H9 (cell line): ENCODE measurements at regions not wholly inside any gene's neighbourhood (a gene's known extent, or its start where the extent isn't known, plus 50 kb on each side); places are given as distances from the start of the nearest gene placed in this dataset.

Experiments used
- DNase-seq: peaks from one replicate; pipeline ENCODE4 v3.0.0-alpha.2; 2017
- H2AFZ ChIP-seq: one replicate; pipeline ENCODE4 v1.6.1; 2013; ENCODE audit warnings: mild to moderate bottlenecking, low read length, control low read depth, moderate library complexity
- H2AK5ac ChIP-seq: 2 replicates; pipeline ENCODE4 v1.6.1; 2013; ENCODE audit warnings: low read length, control low read depth, mixed read lengths; ENCODE audit not compliant: insufficient read length
- H2BK120ac ChIP-seq: one replicate; pipeline ENCODE4 v1.6.1; 2013; ENCODE audit warnings: low read depth, mild to moderate bottlenecking, low read length, control low read depth, inconsistent platforms; ENCODE audit not compliant: poor library complexity, severe bottlenecking
- H2BK12ac ChIP-seq: 2 replicates; pipeline ENCODE4 v1.6.1; 2013; ENCODE audit warnings: low read length, control low read depth, mixed read lengths, low read depth; ENCODE audit not compliant: insufficient read length
- H2BK15ac ChIP-seq: 2 replicates; pipeline ENCODE4 v1.6.1; 2013; ENCODE audit warnings: low read depth, low read length, control low read depth
- H2BK20ac ChIP-seq: one replicate; pipeline ENCODE4 v1.6.1; 2013; ENCODE audit warnings: low read depth, mild to moderate bottlenecking, low read length, control low read depth, inconsistent platforms; ENCODE audit not compliant: poor library complexity, severe bottlenecking
- H2BK5ac ChIP-seq: 2 replicates; pipeline ENCODE4 v1.6.1; 2013; ENCODE audit warnings: low read length, control low read depth, mixed read lengths; ENCODE audit not compliant: insufficient read length
- H3K14ac ChIP-seq: 2 replicates; pipeline ENCODE4 v1.6.1; 2013; ENCODE audit warnings: low read length, control low read depth; ENCODE audit not compliant: insufficient read depth
- H3K18ac ChIP-seq: 2 replicates; pipeline ENCODE4 v1.6.1; 2013; ENCODE audit warnings: low read depth, mild to moderate bottlenecking, mixed read lengths, low read length, control low read depth; ENCODE audit not compliant: insufficient read length
- H3K23ac ChIP-seq: 2 replicates; pipeline ENCODE4 v1.6.1; 2013; ENCODE audit warnings: low read length, control low read depth, mixed read lengths, low read depth; ENCODE audit not compliant: insufficient read length
- H3K23me2 ChIP-seq: 2 replicates; pipeline ENCODE4 v1.6.1; 2013; ENCODE audit warnings: low read depth, mild to moderate bottlenecking, mixed read lengths, low read length, control low read depth; ENCODE audit not compliant: insufficient read length, poor library complexity, severe bottlenecking
- H3K27ac ChIP-seq: 2 replicates; pipeline ENCODE4 v1.5.1; 2013; ENCODE audit warnings: low read length, control low read depth, mixed read lengths, low read depth; ENCODE audit not compliant: insufficient read length
- H3K27me3 ChIP-seq: 2 replicates; pipeline ENCODE4 v1.6.1; 2013; ENCODE audit warnings: low read length, control low read depth, inconsistent platforms; ENCODE audit not compliant: insufficient read depth
- H3K4ac ChIP-seq: 2 replicates; pipeline ENCODE4 v1.6.1; 2013; ENCODE audit warnings: low read depth, mild to moderate bottlenecking, control low read depth, inconsistent platforms, low read length, moderate library complexity
- H3K4me1 ChIP-seq: 2 replicates; pipeline ENCODE4 v1.6.1; 2013; ENCODE audit warnings: low read length, control low read depth, inconsistent platforms; ENCODE audit not compliant: insufficient read depth
- H3K4me2 ChIP-seq: 2 replicates; pipeline ENCODE4 v1.6.1; 2013; ENCODE audit warnings: low read length, control low read depth, mixed read lengths; ENCODE audit not compliant: insufficient read length, insufficient read depth
- H3K56ac ChIP-seq: 2 replicates; pipeline ENCODE4 v1.6.1; 2013; ENCODE audit warnings: low read depth, mild to moderate bottlenecking, mixed read lengths, low read length, control low read depth; ENCODE audit not compliant: insufficient read length
- H3K79me1 ChIP-seq: 2 replicates; pipeline ENCODE4 v1.6.1; 2013; ENCODE audit warnings: low read depth, mild to moderate bottlenecking, moderate library complexity, low read length, control low read depth, inconsistent platforms; ENCODE audit not compliant: insufficient read depth, poor library complexity, severe bottlenecking
- H3K79me2 ChIP-seq: 2 replicates; pipeline ENCODE4 v1.6.1; 2013; ENCODE audit warnings: low read length, control low read depth, inconsistent platforms; ENCODE audit not compliant: insufficient read depth
- H3K9ac ChIP-seq: 2 replicates; pipeline ENCODE4 v1.6.1; 2013; ENCODE audit warnings: low read length, control low read depth, mixed read lengths; ENCODE audit not compliant: insufficient read length; ENCODE audit errors: extremely low read depth
- H3K9me3 ChIP-seq: one replicate; pipeline ENCODE4 v1.6.1; 2013; ENCODE audit warnings: low read depth, low read length, inconsistent platforms; ENCODE audit not compliant: control insufficient read depth
- H3T11ph ChIP-seq: one replicate; pipeline ENCODE4 v1.6.1; 2013; ENCODE audit warnings: mild to moderate bottlenecking, low read length, control low read depth, inconsistent platforms
- H4K20me1 ChIP-seq: one replicate; pipeline ENCODE4 v1.6.1; 2013; ENCODE audit not compliant: control insufficient read depth, insufficient read length, insufficient read depth
- H4K5ac ChIP-seq: 2 replicates; pipeline ENCODE4 v1.6.1; 2013; ENCODE audit warnings: low read depth, mild to moderate bottlenecking, mixed read lengths, low read length, control low read depth; ENCODE audit not compliant: insufficient read length
- H4K8ac ChIP-seq: replicated peaks from 2 replicates; pipeline ENCODE4 v1.6.1; 2013; ENCODE audit warnings: low read length, control low read depth, mixed read lengths, low read depth; ENCODE audit not compliant: insufficient read length
- H4K91ac ChIP-seq: 2 replicates; pipeline ENCODE4 v1.6.1; 2013; ENCODE audit warnings: low read depth, mild to moderate bottlenecking, moderate library complexity, mixed read lengths, low read length, control low read depth; ENCODE audit not compliant: insufficient read length
- H3K27ac Mint-ChIP-seq, 3 experiments: 2 replicates in 2 of 3; 3 replicates in 1 of 3; pipeline ENCODE4 v1.8.0; 2020 to 2021; ENCODE audit warnings: mixed read lengths in 3 of 3, mild to moderate bottlenecking in 1 of 3, moderate library complexity in 1 of 3
- H3K27me3 Mint-ChIP-seq: 2 replicates; pipeline ENCODE4 v1.8.0; 2021; ENCODE audit warnings: low read depth, mild to moderate bottlenecking, moderate library complexity, mixed read lengths
- H3K36me3 Mint-ChIP-seq, 3 experiments: 2 replicates in 2 of 3; 3 replicates in 1 of 3; pipeline ENCODE4 v1.8.0; 2020 to 2021; ENCODE audit warnings: low read depth in 3 of 3, mixed read lengths in 3 of 3; ENCODE audit not compliant: insufficient read depth in 1 of 3
- H3K4me1 Mint-ChIP-seq, 2 experiments: 2 replicates each; pipeline ENCODE4 v1.8.0; 2020; ENCODE audit warnings: mixed read lengths in 2 of 2
- H3K4me3 Mint-ChIP-seq, 2 experiments: 2 replicates in 1 of 2; 3 replicates in 1 of 2; pipeline ENCODE4 v1.8.0; 2020 to 2021; ENCODE audit warnings: mild to moderate bottlenecking in 2 of 2, mixed read lengths in 2 of 2, moderate library complexity in 1 of 2
- H3K9me3 Mint-ChIP-seq, 2 experiments: 2 replicates in 1 of 2; 3 replicates in 1 of 2; pipeline ENCODE4 v1.8.0; 2020; ENCODE audit warnings: mild to moderate bottlenecking in 2 of 2, mixed read lengths in 2 of 2, moderate library complexity in 1 of 2
- CTCF ChIP-seq: fragments of 200-600 bp; sonication (generic); conservative IDR thresholded peaks from 3 replicates; pipeline ENCODE4 v1.8.0; 2021; ENCODE audit warnings: antibody characterized with exemption, mild to moderate bottlenecking
- WGBS: extraction: QIAGEN DNeasy Blood & Tissue Kit; methylation state at CpG from one replicate; pipeline ENCODE4 v1.1.7; 2013; ENCODE audit warnings: missing lambda C conversion rate, low lambda C conversion rate, mixed read lengths; ENCODE audit not compliant: insufficient read length; ENCODE audit errors: extremely low coverage; 5-methylcytosine and 5-hydroxymethylcytosine counted together

GRCh38 chr6:140912686-140913085 is 1220.0 kb upstream of the GJE1 start:
- no peak overlapping the region for H2AK5ac ChIP-seq
- no peak overlapping the region for H2BK12ac ChIP-seq
- no peaks in the 10 kb centered on the region for H3K27me3 Mint-ChIP-seq
- H3K18ac ChIP-seq = no peak overlapping the region
- H4K5ac ChIP-seq = no peak overlapping the region
- no peak overlapping the region for H4K91ac ChIP-seq
- no peaks in the 10 kb centered on the region; the same call in 1 of the 2 replicates for H3K4me1 ChIP-seq
- H3K4ac ChIP-seq = no peak overlapping the region
- H4K20me1 ChIP-seq = no peaks in the 10 kb centered on the region
- no peak overlapping the region for H2BK20ac ChIP-seq
- H3K4me1 Mint-ChIP-seq = peaks cover 4 to 6% of the 10 kb centered on the region in 2 experiments; a peak in 3 of 4 replicates
- peaks cover 0 to 4% (median 3%) of the 10 kb centered on the region in 3 experiments; a peak in 5 of 7 replicates for H3K36me3 Mint-ChIP-seq
- no peaks in the 10 kb centered on the region for H3K79me1 ChIP-seq
- H3T11ph ChIP-seq = no peak overlapping the region
- no peak overlapping the region for H3K4me3 Mint-ChIP-seq
- peak overlapping the region; percentile 62 for H3K56ac ChIP-seq
- H3K79me2 ChIP-seq = no peaks in the 10 kb centered on the region
- H2BK120ac ChIP-seq = no peak overlapping the region
- H3K27me3 ChIP-seq = no peaks in the 10 kb centered on the region
- no peak overlapping the region for H3K27ac ChIP-seq
- no peak overlapping the region for H3K4me2 ChIP-seq
- no peak overlapping the region for H3K23ac ChIP-seq
- H2BK5ac ChIP-seq = no peak overlapping the region
- H3K14ac ChIP-seq = no peak overlapping the region
- H3K9ac ChIP-seq = no peak overlapping the region
- H3K27ac Mint-ChIP-seq = no peak overlapping the region
- peaks cover 4% of the 10 kb centered on the region for H3K9me3 ChIP-seq
- peaks cover 3 to 9% of the 10 kb centered on the region in 2 experiments; a peak in 4 of 5 replicates for H3K9me3 Mint-ChIP-seq
- H3K23me2 ChIP-seq = no peaks in the 10 kb centered on the region
- no peak overlapping the region for H2BK15ac ChIP-seq
- no peak for DNase-seq
- no peak overlapping the region for H4K8ac ChIP-seq
- WGBS = no CpG with 5 or more reads among the region's 3 CpGs
- H2AFZ ChIP-seq = peak overlapping the region; percentile 68
- TF ChIP-seq CTCF = no peak
